IPS-20b (cell line): ENCODE measurements at regions not wholly inside any gene's neighbourhood (a gene's known extent, or its start where the extent isn't known, plus 50 kb on each side); places are given as distances from the start of the nearest gene placed in this dataset.

Experiments
- H3K27ac ChIP-seq: one replicate; pipeline ENCODE4 v1.5.1; 2013; ENCODE audit warnings: low read length
- H3K27me3 ChIP-seq: 2 replicates; pipeline ENCODE4 v1.6.1; 2013; ENCODE audit warnings: mild to moderate bottlenecking, low read length, inconsistent platforms; ENCODE audit not compliant: insufficient read depth
- H3K36me3 ChIP-seq: 2 replicates; pipeline ENCODE4 v1.6.1; 2013; ENCODE audit warnings: low read depth, mild to moderate bottlenecking, inconsistent platforms, low read length, moderate library complexity; ENCODE audit not compliant: insufficient read depth
- H3K4me1 ChIP-seq: 2 replicates; pipeline ENCODE4 v1.6.1; 2013; ENCODE audit warnings: mild to moderate bottlenecking, control low read depth, inconsistent platforms, low read length, moderate library complexity; ENCODE audit not compliant: insufficient read depth
- H3K4me3 ChIP-seq: 2 replicates; pipeline ENCODE4 v1.5.1; 2013; ENCODE audit warnings: mild to moderate bottlenecking, low read length, inconsistent platforms
- H3K9ac ChIP-seq: 2 replicates; pipeline ENCODE4 v1.6.1; 2013; ENCODE audit warnings: low read depth, mild to moderate bottlenecking, inconsistent platforms, low read length, moderate library complexity
- H3K9me3 ChIP-seq: 2 replicates; pipeline ENCODE4 v1.6.1; 2013; ENCODE audit warnings: mild to moderate bottlenecking, low read depth, low read length, inconsistent platforms; ENCODE audit not compliant: insufficient read depth

DNA sequence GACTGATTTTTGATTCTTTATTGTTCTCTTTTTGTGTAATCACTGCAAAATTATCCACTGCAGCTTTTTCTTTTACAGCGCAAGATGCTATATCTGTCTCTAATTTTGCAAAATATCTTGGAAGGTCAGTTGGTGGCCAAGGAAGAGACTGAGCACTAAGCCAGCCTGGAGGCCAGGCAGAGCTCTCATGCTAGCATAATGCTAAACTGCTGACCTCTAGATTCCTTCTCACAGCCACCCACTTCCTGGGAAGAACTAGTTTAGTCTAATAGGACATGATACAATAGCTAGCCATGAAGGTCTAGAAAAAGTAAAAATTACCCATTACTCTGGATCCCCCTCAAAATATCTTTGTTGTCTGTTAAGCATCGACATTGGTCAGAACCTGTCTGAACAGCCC is 227.2 kb upstream of the ARHGAP20 start:
- H3K9me3 ChIP-seq, result no peaks in the 10 kb centered on the region
- no peaks in the 10 kb centered on the region for H3K36me3 ChIP-seq
- no peak overlapping the region for H3K27ac ChIP-seq
- no peaks in the 10 kb centered on the region for H3K4me1 ChIP-seq
- no peak overlapping the region for H3K4me3 ChIP-seq
- no peak overlapping the region for H3K9ac ChIP-seq
- H3K27me3 ChIP-seq, result no peaks in the 10 kb centered on the region

DNA sequence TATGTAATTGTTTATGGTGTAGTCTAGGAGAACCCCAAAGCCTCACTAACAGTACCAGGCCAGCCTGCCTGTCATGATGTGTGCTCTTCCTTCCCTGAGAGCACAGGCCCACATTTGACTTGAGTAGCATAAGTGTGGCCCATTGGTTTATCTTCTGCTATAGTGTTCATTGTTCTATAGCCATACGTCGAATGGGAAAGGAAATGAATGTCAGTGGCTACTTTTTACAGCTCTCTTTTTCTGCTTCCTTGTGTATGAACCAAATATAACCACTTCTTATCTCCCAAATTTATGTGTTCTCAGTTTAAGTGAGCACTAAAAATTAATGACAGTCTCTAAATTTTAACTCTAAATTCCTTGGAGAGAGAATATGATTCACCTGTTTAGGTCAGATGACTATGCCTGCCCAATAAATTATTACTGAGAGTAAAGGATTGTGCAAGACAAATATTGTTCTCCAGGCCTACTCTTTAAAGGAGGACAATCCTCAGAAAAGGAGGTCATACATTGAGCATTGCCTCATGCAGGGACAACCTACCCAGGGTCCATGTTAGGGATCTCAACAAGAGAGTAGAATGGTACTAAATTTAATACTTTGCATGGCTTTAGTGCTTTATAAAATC is 222.9 kb upstream of the ARHGAP20 start:
- no peaks in the 10 kb centered on the region for H3K4me1 ChIP-seq
- H3K9me3 ChIP-seq, result no peaks in the 10 kb centered on the region
- no peak overlapping the region for H3K27ac ChIP-seq
- no peak overlapping the region for H3K4me3 ChIP-seq
- no peak overlapping the region for H3K9ac ChIP-seq
- no peaks in the 10 kb centered on the region for H3K27me3 ChIP-seq
- H3K36me3 ChIP-seq, result no peaks in the 10 kb centered on the region

DNA sequence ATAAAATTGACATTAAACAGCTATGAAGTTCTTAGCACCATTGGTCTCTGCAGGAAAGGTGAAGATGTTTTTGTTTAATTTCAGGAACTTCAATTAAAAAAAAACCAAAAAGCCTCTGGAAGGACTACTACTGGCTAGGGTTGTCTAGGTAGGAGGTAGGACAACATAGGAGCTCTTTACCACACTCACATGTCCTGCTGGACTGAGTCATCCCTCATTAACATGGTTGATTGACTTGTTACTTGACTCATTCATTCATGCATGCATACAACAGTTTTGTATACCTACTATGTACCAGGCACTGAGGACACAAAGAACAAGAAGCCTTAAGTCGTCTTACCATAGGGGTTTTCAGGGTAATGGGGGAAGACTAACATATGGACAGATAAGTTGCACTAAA is 216.9 kb upstream of the ARHGAP20 start:
- no peaks in the 10 kb centered on the region for H3K4me1 ChIP-seq
- no peaks in the 10 kb centered on the region for H3K27me3 ChIP-seq
- H3K36me3 ChIP-seq, result no peaks in the 10 kb centered on the region
- no peak overlapping the region for H3K4me3 ChIP-seq
- H3K27ac ChIP-seq, result no peak overlapping the region
- H3K9ac ChIP-seq, result no peak overlapping the region
- no peaks in the 10 kb centered on the region for H3K9me3 ChIP-seq

DNA sequence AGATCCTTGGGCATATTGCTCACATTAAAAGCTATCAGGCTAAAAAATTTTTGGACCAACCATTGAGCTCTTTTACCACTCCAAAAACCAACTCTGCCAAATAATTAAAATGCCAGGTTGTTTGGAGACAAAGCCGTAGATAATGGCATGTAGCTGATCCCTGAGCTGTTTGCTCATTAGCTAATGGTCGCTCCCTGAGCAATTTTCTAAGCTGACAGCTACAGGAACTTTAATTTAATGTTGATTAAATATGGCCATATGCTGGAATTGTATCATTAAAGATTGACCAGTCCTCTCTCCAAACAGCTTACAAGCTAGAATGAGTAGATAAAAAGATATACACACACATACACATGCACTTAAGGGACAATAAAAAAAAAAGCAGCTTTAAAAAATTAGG is 216.2 kb upstream of the ARHGAP20 start:
- Histone ChIP-seq H3K9ac (no peak overlapping the region), H3K4me3 (no peak overlapping the region), H3K36me3 (no peaks in the 10 kb centered on the region), H3K27ac (no peak overlapping the region), H3K4me1 (no peaks in the 10 kb centered on the region), H3K9me3 (no peaks in the 10 kb centered on the region), H3K27me3 (no peaks in the 10 kb centered on the region)

DNA sequence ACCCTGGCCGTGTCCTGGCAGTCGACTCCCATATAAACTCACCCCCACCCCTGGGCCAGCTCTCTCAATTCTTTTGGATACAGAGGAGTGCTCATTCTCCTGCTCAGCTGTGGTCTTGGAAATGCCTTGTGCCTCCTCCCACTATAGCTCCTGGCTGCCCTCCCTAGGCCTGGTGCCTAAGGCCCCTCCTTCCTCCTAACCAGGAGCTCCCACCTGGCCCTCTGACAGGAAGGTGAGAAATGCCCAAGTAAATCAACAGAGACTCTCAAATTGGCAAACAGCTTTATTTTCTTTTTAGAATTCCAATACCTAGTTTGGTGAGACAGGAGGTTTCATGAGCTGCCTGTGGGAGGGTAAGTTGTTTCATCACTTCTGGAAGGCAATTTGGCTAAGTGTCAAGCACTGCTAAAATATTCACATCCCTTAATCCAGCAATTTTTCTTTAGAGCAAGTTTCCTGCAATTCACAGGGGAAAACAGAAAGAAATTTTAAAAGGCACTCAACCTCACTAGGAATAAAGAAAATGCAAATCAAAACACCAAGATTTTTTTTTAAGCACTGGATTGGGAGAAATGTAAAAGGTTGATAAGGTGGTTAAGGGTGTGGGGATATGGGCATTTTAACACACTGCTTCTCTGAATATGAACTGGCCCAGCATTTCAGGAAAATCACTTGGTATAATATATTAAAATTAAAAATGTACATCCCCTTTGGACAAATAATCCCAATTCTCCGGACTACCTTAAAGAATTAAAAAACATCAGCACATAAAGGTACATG is 209.7 kb upstream of the ARHGAP20 start:
- no peaks in the 10 kb centered on the region for H3K4me1 ChIP-seq
- H3K27me3 ChIP-seq, result no peaks in the 10 kb centered on the region
- H3K9me3 ChIP-seq, result no peaks in the 10 kb centered on the region
- no peaks in the 10 kb centered on the region for H3K36me3 ChIP-seq
- H3K9ac ChIP-seq, result no peak overlapping the region
- no peak overlapping the region for H3K4me3 ChIP-seq
- H3K27ac ChIP-seq, result no peak overlapping the region

DNA sequence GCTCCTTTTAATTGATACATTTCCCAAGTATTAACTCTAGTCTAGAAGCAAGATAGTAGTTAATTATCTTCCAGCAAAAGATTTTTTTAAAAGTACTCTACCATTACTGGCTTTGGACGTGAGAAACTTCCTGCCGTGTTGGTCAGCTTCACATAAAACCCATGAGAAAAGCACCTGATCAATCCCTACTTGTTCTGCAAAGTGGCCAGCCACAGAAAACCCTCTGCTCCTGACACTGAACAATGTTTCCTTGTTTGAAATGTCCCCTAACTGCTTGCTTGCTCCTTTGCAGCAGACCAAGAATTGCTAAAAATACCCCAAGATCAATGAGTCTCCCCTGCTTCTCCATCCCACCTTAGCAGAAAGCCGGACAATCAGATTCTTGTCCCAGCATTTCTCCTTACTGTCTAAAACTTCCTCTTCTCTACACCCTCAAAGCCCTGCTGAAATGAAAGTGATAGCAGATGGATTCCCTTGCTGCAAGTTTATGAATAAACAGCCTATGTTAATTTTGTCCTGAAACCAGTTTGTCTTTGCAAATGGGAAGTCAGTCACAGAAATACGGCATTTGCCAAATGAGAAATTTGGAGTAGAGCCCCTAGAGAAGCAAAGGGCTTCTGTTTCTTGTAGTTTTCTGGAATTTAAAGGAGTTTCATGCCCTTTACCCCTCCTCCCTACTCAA is 207.1 kb upstream of the ARHGAP20 start:
- Histone ChIP-seq H3K9me3 (no peaks in the 10 kb centered on the region), H3K36me3 (no peaks in the 10 kb centered on the region), H3K4me3 (no peak overlapping the region), H3K9ac (no peak overlapping the region), H3K27me3 (no peaks in the 10 kb centered on the region), H3K4me1 (no peaks in the 10 kb centered on the region), H3K27ac (no peak overlapping the region)

DNA sequence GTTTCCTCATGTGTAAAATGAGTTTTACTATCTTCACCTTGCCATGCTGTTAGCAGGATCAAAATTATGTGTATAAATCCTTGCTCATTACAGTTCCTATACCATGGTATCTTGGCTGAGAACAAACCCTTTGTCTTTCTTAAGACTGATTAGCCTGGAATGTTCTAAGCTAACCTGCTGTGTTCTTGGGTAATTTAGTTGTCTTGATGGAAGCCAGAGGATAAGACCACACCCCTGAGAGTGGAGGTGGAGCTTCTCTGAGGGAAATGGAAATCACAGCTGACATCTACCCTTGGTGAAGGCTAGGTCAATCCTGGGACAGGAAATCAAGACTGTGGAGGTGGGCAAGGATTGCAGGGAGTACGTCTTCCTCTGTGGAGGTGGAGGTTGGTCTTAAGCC is 206.1 kb upstream of the ARHGAP20 start:
- H3K27ac ChIP-seq, result no peak overlapping the region
- H3K36me3 ChIP-seq, result no peaks in the 10 kb centered on the region
- H3K9ac ChIP-seq, result no peak overlapping the region
- no peaks in the 10 kb centered on the region for H3K9me3 ChIP-seq
- no peaks in the 10 kb centered on the region for H3K4me1 ChIP-seq
- no peak overlapping the region for H3K4me3 ChIP-seq
- H3K27me3 ChIP-seq, result no peaks in the 10 kb centered on the region

DNA sequence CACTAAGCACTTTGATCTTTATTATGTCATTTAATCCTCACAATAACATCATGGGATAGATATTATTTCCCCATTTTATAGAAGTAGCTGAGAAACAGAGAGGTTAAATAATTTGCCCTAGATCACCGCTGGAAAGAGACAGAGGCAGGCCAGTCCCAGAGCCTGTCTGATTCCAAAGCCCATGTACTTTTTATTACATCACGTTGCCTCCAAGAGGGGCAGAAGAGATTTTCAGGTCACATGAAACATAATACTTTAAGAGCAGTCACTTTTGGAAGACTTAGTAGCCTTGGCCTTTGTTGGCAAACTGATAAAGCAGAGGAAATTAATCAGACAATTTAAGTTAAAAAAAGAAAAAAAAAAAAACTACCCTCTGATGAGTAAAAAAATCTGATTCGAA is 200.2 kb upstream of the ARHGAP20 start:
- no peaks in the 10 kb centered on the region for H3K4me1 ChIP-seq
- H3K9ac ChIP-seq, result no peak overlapping the region
- no peak overlapping the region for H3K4me3 ChIP-seq
- H3K27me3 ChIP-seq, result no peaks in the 10 kb centered on the region
- no peak overlapping the region for H3K27ac ChIP-seq
- no peaks in the 10 kb centered on the region for H3K9me3 ChIP-seq
- no peaks in the 10 kb centered on the region for H3K36me3 ChIP-seq

DNA sequence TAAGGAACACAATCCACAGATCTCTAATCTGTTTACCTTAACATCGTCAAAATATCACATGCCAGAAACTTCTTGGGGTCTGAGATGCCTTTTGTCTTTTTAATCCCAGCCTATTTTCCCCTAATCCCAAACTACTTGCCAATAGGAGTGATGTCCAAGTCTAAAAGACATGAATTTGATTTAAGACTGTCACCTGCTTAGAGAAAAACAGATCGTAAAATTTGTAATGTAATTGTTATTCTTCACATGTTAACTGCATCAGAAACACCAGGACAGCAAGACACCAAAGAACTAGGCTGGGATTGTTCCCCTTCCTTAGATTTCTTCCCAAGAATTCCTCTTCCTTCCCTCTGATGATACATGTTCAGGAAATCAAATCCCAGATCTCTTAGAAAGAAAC is 198.1 kb upstream of the ARHGAP20 start:
- Histone ChIP-seq H3K9ac (no peak overlapping the region), H3K4me3 (no peak overlapping the region), H3K9me3 (no peaks in the 10 kb centered on the region), H3K27me3 (no peaks in the 10 kb centered on the region), H3K36me3 (no peaks in the 10 kb centered on the region), H3K27ac (no peak overlapping the region), H3K4me1 (no peaks in the 10 kb centered on the region)

DNA sequence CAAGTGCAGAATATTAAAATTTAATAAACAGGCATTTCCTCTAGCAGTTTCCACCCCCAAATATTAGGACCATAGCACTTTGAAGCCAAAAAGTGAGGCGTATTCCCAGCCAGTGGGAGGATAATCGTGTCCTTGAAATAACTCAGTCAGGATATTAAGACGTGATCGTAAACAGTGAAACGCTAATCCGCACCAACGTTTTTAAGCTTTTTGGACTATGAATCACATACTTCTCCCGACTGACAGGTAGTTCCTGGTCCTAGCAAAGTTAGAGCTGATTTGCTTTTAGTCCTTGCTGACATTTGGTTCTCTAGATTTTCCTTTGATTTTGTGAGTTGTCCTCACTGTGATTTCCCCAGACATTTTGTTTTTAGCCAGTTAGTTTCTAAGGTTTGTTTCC is 197.1 kb upstream of the ARHGAP20 start:
- H3K9ac ChIP-seq, result no peak overlapping the region
- H3K4me3 ChIP-seq, result no peak overlapping the region
- H3K27me3 ChIP-seq, result no peaks in the 10 kb centered on the region
- H3K9me3 ChIP-seq, result no peaks in the 10 kb centered on the region
- no peaks in the 10 kb centered on the region for H3K36me3 ChIP-seq
- H3K27ac ChIP-seq, result no peak overlapping the region
- no peaks in the 10 kb centered on the region for H3K4me1 ChIP-seq

DNA sequence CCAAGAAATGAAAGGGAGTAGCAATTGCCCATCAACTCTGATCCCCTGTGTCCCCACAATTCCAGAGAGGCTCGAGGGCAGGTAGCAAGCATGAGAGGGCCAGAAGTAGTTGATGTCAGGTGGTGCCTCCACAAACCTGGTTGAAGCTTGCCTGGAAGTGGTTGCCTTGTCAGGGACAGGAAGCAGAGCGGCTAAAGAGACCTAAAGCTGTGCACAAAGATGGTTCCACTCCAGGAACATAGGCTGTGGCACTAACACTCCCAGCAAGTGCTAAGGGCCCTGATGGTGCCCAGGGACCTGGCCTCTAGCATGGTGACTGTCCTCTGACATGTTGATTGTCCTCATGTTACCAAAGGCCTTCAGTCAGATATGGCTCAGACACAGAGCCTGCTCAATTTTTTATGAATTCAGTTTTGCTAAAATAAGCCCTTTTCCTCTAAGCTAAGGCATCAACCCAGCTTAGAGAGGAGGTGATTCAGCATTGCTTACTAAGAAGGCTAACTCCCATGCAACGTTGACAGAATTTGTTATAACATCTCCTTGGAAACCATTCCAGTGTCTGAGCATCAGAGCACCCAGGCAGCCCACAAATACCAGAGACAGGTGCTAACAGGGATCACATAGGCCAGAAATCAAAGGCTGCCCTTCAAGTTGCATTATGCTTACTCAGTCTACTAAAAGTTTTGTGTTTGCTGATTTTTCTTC is 196.3 kb upstream of the ARHGAP20 start:
- Histone ChIP-seq H3K9me3 (no peaks in the 10 kb centered on the region), H3K27me3 (no peaks in the 10 kb centered on the region), H3K4me1 (no peaks in the 10 kb centered on the region), H3K4me3 (no peak overlapping the region), H3K36me3 (no peaks in the 10 kb centered on the region), H3K9ac (no peak overlapping the region), H3K27ac (no peak overlapping the region)
